K562 (cell line): ENCODE measurements at regions not wholly inside any gene's neighbourhood (a gene's known extent, or its start where the extent isn't known, plus 50 kb on each side); places are given as distances from the start of the nearest gene placed in this dataset.

Experiments used
- ATAC-seq: fragments of 200-7000 bp; cut with Tn5 transposase; 3 replicates; pipeline ENCODE4 v1.9.1; 2020; ENCODE audit warnings: moderate library complexity
- BruUV-seq: library from RNA; stranded (reverse); fragments of 400-500 nt; replicated peaks from 2 replicates; lab custom pipeline; 2021; lab: Mats Ljungman, UMichigan
- CTCF ChIA-PET: fragments of 300-600 bp; formaldehyde crosslinking; extraction: SDS; loops from one replicate; lab custom pipeline; 2021; ENCODE audit warnings: low intra/inter-chr PET ratio; lab: Yijun Ruan, JAX
- POLR2A ChIA-PET: fragments of 300-600, 350-650 bp; sonication (Branson Sonifier 250); formaldehyde crosslinking; extraction: SDS; loops from one replicate; lab custom pipeline; 2021; ENCODE audit warnings: antibody characterized with exemption, inconsistent platforms; lab: Yijun Ruan, JAX
- DNase-seq, 4 experiments: peaks; one replicate each; pipeline versions ENCODE4 v3.0.0 to v3.0.0-alpha.2; 2011 to 2018; ENCODE audit warnings: low spot score in 3 of 4, mixed read lengths in 3 of 4; ENCODE audit errors: extremely low read depth in 1 of 4
- FAIRE-seq: peaks from 2 replicates; lab custom pipeline; 2011; peaks lifted over from hg19 to GRCh38; lab: Jason Lieb, UNC
- H2AFZ ChIP-seq: 2 replicates; pipeline ENCODE4 v1.6.0; 2011; ENCODE audit warnings: low read depth, low read length, control low read depth, inconsistent platforms
- H3K27ac ChIP-seq: fragments of 200-600 bp; 3 replicates; pipeline ENCODE4 v1.8.0; 2011; ENCODE audit warnings: low read depth, mild to moderate bottlenecking, control low read depth, inconsistent platforms, low read length, moderate library complexity, mixed read lengths; ENCODE audit errors: extremely low read depth
- H3K27me3 ChIP-seq, 2 experiments: fragments of 300-600 bp in 1 of 2; 2 replicates in 1 of 2; 3 replicates in 1 of 2; pipeline versions ENCODE4 v1.6.0 to v1.8.0; 2011; ENCODE audit warnings: inconsistent platforms in 2 of 2, low read length in 2 of 2, mild to moderate bottlenecking in 1 of 2, mixed read lengths in 1 of 2, moderate library complexity in 1 of 2; ENCODE audit not compliant: control insufficient read depth in 2 of 2, insufficient read depth in 2 of 2
- H3K36me3 ChIP-seq: fragments of 300-600 bp; 3 replicates; pipeline ENCODE4 v1.8.0; 2011; ENCODE audit warnings: mild to moderate bottlenecking, low read length, inconsistent platforms; ENCODE audit not compliant: control insufficient read depth, insufficient read depth
- H3K4me1 ChIP-seq, 2 experiments: fragments of 200-600 bp in 1 of 2; replicated peaks in 1 of 2; 2 replicates in 1 of 2; 3 replicates in 1 of 2; pipeline versions ENCODE4 v1.5.1 to v1.8.0; 2011; ENCODE audit warnings: inconsistent platforms in 2 of 2, low read length in 2 of 2, mild to moderate bottlenecking in 1 of 2, mixed read lengths in 1 of 2, moderate library complexity in 1 of 2; ENCODE audit not compliant: control insufficient read depth in 2 of 2, insufficient read depth in 2 of 2
- H3K4me2 ChIP-seq: 2 replicates; pipeline ENCODE4 v1.6.1; 2011; ENCODE audit warnings: low read length, control low read depth, inconsistent platforms, mixed read lengths; ENCODE audit not compliant: insufficient read depth
- H3K4me3 ChIP-seq: fragments of 200-600 bp; sonication (generic), shearing (Covaris generic); 2 replicates; pipeline ENCODE4 v1.5.1; 2016; ENCODE audit warnings: control low read depth, inconsistent platforms
- H3K79me2 ChIP-seq: fragments of 200-600 bp; 3 replicates; pipeline ENCODE4 v1.8.0; 2011; ENCODE audit warnings: low read length, inconsistent platforms; ENCODE audit not compliant: control insufficient read depth, insufficient read depth
- H3K9ac ChIP-seq, 2 experiments: 2 replicates each; pipeline versions ENCODE4 v1.6.0 to v1.6.1; 2011; ENCODE audit warnings: low read depth in 2 of 2, low read length in 2 of 2, control low read depth in 1 of 2, inconsistent platforms in 1 of 2, mild to moderate bottlenecking in 1 of 2, mixed read lengths in 1 of 2; ENCODE audit not compliant: insufficient read depth in 1 of 2
- H3K9me1 ChIP-seq: one replicate; pipeline ENCODE4 v1.6.0; 2011; ENCODE audit warnings: inconsistent platforms, mild to moderate bottlenecking, low read length, moderate library complexity; ENCODE audit not compliant: control insufficient read depth, insufficient read depth
- H3K9me3 ChIP-seq: replicated peaks from 2 replicates; pipeline ENCODE4 v1.5.1; 2011; ENCODE audit warnings: low read depth, low read length, inconsistent platforms; ENCODE audit not compliant: control insufficient read depth, insufficient read depth
- H4K20me1 ChIP-seq: replicated peaks from 2 replicates; pipeline ENCODE4 v1.6.1; 2011; ENCODE audit warnings: low read length, inconsistent platforms, mixed read lengths; ENCODE audit not compliant: control insufficient read depth, insufficient read depth
- ARHGAP35 ChIP-seq: fragments of 450-650 bp; IDR thresholded peaks from 2 replicates; pipeline ENCODE4 v1.6.1; 2018; ENCODE audit not compliant: partially characterized antibody
- C11orf30 ChIP-seq: fragments of 450-650 bp; IDR thresholded peaks from 2 replicates; pipeline ENCODE4 v1.6.1; 2016; ENCODE audit warnings: low read depth, mild to moderate bottlenecking
- CEBPB ChIP-seq: fragments of 450-650 bp; IDR thresholded peaks from 2 replicates; pipeline ENCODE4 v1.6.1; 2016; ENCODE audit warnings: missing genetic modification characterization, missing compliant biosample characterization
- FOXP1 ChIP-seq: sonication (generic); formaldehyde crosslinking; IDR thresholded peaks from 2 replicates; pipeline ENCODE4 v1.8.0; 2022; ENCODE audit warnings: mild to moderate bottlenecking, missing genetic modification reagents
- TCF7L2 ChIP-seq: fragments of 150-350 bp; IDR thresholded peaks from 2 replicates; pipeline ENCODE4 v1.6.1; 2016; ENCODE audit warnings: low read depth, mild to moderate bottlenecking, low read length, moderate library complexity
- ZBED1 ChIP-seq: IDR thresholded peaks from 2 replicates; pipeline ENCODE4 v1.6.1; 2014
- ZZZ3 ChIP-seq: fragments of 450-650 bp; IDR thresholded peaks from 2 replicates; pipeline ENCODE4 v1.6.1; 2016; ENCODE audit warnings: antibody characterized with exemption, mild to moderate bottlenecking, moderate library complexity
- in situ Hi-C: fragments of 300-500 bp; cut with MboI; formaldehyde crosslinking; loops from 4 replicates; pipeline ENCODE4 v1.15.0; 2018; ENCODE audit warnings: inconsistent platforms, mixed read lengths
- intact Hi-C: fragments of 100-400 bp; cut with micrococcal nuclease; formaldehyde crosslinking; loops from 2 replicates; pipeline ENCODE4 v1.14.2; 2022
- TF ChIP-seq, protein P1 (sequence below), 2 experiments: fragments of 450-650 bp; conservative IDR thresholded peaks; 2 replicates each; pipeline ENCODE4 v1.6.1; 2017; ENCODE audit warnings: mild to moderate bottlenecking in 2 of 2, moderate library complexity in 2 of 2
- TF ChIP-seq, protein P2 (sequence below): fragments of 250-450 bp; sonication (Bioruptor Pico); IDR thresholded peaks from 2 replicates; pipeline ENCODE4 v1.8.0; 2021; ENCODE audit warnings: mild to moderate bottlenecking, moderate library complexity
- TF ChIP-seq, protein P3 (sequence below): fragments of 250-450 bp; sonication (Bioruptor Pico); IDR thresholded peaks from 2 replicates; pipeline ENCODE4 v1.8.0; 2022; ENCODE audit warnings: inconsistent platforms, mild to moderate bottlenecking, moderate library complexity, borderline replicate concordance
- TF ChIP-seq, protein P4 (sequence below), 2 experiments: fragments of 450-650 bp; formaldehyde crosslinking in 1 of 2; IDR thresholded peaks; 2 replicates each; pipeline versions ENCODE4 v1.4.0 to v1.6.1; 2014 to 2020; ENCODE audit warnings: mild to moderate bottlenecking in 2 of 2, borderline replicate concordance in 1 of 2, low read depth in 1 of 2

DNA sequence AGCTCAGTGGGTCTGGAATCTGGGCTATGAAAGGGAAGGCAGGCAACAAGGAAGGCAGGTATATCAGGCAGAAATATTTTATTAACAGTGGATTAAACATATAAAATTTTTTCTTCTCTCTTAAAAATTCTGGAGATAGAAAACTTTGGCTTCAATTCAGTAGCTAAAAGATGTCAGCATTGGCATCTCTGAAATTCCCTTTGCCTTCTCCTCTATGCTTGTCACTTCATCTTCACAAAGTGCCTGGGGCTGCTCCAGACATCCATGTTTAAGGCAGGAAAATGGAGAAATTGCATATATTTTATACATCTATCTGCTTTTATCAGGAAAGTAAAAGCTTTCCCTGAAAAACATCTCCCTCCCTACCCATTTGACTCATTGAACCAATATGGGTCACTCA lies 894.1 kb upstream of the API5 start:
- POLR2A ChIA-PET = no interaction called here
- BruUV-seq = no TSS peak
- TF ChIP-seq TCF7L2 = no peak
- TF ChIP-seq, protein P1, sequence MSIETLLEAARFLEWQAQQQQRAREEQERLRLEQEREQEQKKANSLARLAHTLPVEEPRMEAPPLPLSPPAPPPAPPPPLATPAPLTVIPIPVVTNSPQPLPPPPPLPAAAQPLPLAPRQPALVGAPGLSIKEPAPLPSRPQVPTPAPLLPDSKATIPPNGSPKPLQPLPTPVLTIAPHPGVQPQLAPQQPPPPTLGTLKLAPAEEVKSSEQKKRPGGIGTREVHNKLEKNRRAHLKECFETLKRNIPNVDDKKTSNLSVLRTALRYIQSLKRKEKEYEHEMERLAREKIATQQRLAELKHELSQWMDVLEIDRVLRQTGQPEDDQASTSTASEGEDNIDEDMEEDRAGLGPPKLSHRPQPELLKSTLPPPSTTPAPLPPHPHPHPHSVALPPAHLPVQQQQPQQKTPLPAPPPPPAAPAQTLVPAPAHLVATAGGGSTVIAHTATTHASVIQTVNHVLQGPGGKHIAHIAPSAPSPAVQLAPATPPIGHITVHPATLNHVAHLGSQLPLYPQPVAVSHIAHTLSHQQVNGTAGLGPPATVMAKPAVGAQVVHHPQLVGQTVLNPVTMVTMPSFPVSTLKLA (conservative IDR thresholded peaks at IDR 0.05) = no peak
- no peak for TF ChIP-seq C11orf30
- TF ChIP-seq, protein P2, sequence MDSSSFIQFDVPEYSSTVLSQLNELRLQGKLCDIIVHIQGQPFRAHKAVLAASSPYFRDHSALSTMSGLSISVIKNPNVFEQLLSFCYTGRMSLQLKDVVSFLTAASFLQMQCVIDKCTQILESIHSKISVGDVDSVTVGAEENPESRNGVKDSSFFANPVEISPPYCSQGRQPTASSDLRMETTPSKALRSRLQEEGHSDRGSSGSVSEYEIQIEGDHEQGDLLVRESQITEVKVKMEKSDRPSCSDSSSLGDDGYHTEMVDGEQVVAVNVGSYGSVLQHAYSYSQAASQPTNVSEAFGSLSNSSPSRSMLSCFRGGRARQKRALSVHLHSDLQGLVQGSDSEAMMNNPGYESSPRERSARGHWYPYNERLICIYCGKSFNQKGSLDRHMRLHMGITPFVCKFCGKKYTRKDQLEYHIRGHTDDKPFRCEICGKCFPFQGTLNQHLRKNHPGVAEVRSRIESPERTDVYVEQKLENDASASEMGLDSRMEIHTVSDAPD (CRISPR knock-in tag) = no peak
- no peak for TF ChIP-seq CEBPB (tag)
- no peak for TF ChIP-seq ZBED1
- no peak for TF ChIP-seq FOXP1 (CRISPR knock-in tag)
- no peak for TF ChIP-seq ARHGAP35
- TF ChIP-seq, protein P3, sequence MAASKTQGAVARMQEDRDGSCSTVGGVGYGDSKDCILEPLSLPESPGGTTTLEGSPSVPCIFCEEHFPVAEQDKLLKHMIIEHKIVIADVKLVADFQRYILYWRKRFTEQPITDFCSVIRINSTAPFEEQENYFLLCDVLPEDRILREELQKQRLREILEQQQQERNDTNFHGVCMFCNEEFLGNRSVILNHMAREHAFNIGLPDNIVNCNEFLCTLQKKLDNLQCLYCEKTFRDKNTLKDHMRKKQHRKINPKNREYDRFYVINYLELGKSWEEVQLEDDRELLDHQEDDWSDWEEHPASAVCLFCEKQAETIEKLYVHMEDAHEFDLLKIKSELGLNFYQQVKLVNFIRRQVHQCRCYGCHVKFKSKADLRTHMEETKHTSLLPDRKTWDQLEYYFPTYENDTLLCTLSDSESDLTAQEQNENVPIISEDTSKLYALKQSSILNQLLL (CRISPR knock-in tag) = no peak
- TF ChIP-seq, protein P4, sequence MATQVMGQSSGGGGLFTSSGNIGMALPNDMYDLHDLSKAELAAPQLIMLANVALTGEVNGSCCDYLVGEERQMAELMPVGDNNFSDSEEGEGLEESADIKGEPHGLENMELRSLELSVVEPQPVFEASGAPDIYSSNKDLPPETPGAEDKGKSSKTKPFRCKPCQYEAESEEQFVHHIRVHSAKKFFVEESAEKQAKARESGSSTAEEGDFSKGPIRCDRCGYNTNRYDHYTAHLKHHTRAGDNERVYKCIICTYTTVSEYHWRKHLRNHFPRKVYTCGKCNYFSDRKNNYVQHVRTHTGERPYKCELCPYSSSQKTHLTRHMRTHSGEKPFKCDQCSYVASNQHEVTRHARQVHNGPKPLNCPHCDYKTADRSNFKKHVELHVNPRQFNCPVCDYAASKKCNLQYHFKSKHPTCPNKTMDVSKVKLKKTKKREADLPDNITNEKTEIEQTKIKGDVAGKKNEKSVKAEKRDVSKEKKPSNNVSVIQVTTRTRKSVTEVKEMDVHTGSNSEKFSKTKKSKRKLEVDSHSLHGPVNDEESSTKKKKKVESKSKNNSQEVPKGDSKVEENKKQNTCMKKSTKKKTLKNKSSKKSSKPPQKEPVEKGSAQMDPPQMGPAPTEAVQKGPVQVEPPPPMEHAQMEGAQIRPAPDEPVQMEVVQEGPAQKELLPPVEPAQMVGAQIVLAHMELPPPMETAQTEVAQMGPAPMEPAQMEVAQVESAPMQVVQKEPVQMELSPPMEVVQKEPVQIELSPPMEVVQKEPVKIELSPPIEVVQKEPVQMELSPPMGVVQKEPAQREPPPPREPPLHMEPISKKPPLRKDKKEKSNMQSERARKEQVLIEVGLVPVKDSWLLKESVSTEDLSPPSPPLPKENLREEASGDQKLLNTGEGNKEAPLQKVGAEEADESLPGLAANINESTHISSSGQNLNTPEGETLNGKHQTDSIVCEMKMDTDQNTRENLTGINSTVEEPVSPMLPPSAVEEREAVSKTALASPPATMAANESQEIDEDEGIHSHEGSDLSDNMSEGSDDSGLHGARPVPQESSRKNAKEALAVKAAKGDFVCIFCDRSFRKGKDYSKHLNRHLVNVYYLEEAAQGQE (IDR thresholded peaks at IDR 0.05; ENCODE audit: borderline replicate concordance) = no peak
- TF ChIP-seq, protein P4 (CRISPR knock-in tag; IDR thresholded peaks at IDR 0.05; ENCODE audit: low read depth) = no peak
- TF ChIP-seq ZZZ3 = no peak

More for the DNA sequence above, 894.1 kb upstream of the API5 start:
- H2AFZ ChIP-seq = no peak overlapping the region
- H3K4me2 ChIP-seq = no peak overlapping the region
- H3K4me3 ChIP-seq = no peak overlapping the region
- CTCF ChIA-PET = no interaction called here
- H3K27me3 ChIP-seq = no peaks in the 10 kb centered on the region
- no peak for FAIRE-seq
- no peak for ATAC-seq
- DNase-seq = no peak
- no peaks in the 10 kb centered on the region for H3K4me1 ChIP-seq
- H3K27ac ChIP-seq = no peak overlapping the region
- no peak overlapping the region for H3K9ac ChIP-seq
- H3K79me2 ChIP-seq = no peaks in the 10 kb centered on the region
- no peaks in the 10 kb centered on the region for H3K9me1 ChIP-seq
- in situ Hi-C loops (no loop called here), intact Hi-C loops (no loop called here)
- no peaks in the 10 kb centered on the region for H3K9me3 ChIP-seq
- H4K20me1 ChIP-seq = no peaks in the 10 kb centered on the region
- H3K36me3 ChIP-seq = no peaks in the 10 kb centered on the region
